Coronary artery (tissue), 2 donors: ENCODE measurements at regions not wholly inside any gene's neighbourhood (a gene's known extent, or its start where the extent isn't known, plus 50 kb on each side); places are given as distances from the start of the nearest gene placed in this dataset.

Experiments used
- DNase-seq: peaks from one replicate; pipeline ENCODE4 v3.0.0-alpha.2; 2017; ENCODE audit warnings: low spot score
- H3K27ac ChIP-seq, 2 donors: fragments of 200-600 bp; sonication (generic); one replicate each; pipeline ENCODE4 v1.5.1; 2016 to 2019
- H3K4me3 ChIP-seq: fragments of 200-600 bp; sonication (generic); 2 replicates; pipeline ENCODE4 v1.5.1; 2016; ENCODE audit warnings: mild to moderate bottlenecking, moderate library complexity
- TF ChIP-seq, protein P1 (sequence below): fragments of 200-600 bp; sonication (generic); IDR thresholded peaks from one replicate; pipeline ENCODE4 v1.5.1; 2019; ENCODE audit warnings: antibody characterized with exemption

DNA sequence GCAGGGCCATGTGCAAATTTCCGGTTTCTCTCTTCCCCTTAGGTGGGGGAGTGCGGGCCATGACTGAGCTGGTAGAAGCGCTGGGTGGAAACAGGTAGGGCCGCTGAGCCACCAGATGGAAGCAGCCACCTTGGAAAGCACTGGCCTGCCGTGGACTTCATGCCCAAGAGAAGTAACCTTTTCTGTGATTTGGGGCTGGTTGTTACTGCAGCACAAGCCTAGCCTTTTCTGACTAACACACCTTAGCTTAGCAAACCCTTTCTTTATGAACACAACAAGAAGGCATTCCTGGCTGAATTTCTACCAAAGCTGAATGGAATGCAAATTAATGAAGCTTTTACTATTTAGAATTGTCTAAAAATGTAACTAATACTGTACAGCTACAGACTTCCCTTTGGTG, 149.6 kb upstream of the UBE2E1 start:
- no peak for DNase-seq
- TF ChIP-seq, protein P1, sequence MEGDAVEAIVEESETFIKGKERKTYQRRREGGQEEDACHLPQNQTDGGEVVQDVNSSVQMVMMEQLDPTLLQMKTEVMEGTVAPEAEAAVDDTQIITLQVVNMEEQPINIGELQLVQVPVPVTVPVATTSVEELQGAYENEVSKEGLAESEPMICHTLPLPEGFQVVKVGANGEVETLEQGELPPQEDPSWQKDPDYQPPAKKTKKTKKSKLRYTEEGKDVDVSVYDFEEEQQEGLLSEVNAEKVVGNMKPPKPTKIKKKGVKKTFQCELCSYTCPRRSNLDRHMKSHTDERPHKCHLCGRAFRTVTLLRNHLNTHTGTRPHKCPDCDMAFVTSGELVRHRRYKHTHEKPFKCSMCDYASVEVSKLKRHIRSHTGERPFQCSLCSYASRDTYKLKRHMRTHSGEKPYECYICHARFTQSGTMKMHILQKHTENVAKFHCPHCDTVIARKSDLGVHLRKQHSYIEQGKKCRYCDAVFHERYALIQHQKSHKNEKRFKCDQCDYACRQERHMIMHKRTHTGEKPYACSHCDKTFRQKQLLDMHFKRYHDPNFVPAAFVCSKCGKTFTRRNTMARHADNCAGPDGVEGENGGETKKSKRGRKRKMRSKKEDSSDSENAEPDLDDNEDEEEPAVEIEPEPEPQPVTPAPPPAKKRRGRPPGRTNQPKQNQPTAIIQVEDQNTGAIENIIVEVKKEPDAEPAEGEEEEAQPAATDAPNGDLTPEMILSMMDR = no peak
- H3K27ac ChIP-seq = no peak overlapping the region
- no peak overlapping the region for H3K4me3 ChIP-seq

DNA sequence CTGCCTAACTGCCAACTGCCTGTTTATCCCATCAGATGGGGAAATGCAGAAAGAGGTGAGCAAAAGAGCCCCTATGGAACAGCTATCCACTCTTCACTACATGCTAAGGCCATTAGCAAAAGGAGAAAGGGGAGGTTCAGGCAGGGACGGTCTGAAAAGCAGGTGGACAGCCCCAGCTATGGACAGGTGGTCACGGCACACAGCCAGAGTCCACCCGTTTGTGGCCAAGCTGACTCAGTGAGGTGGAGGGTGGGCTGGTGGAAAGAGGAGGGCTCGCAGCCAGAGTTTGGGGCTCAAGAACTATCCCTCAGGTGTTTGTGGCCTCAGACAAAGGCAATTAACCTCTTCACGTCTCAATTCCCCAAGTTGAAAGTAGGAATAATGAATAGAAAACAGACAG, 148.9 kb upstream of the UBE2E1 start:
- TF ChIP-seq, protein P1 = no peak
- Histone ChIP-seq H3K4me3 (no peak overlapping the region), H3K27ac (no peak overlapping the region)
- DNase-seq = no peak

DNA sequence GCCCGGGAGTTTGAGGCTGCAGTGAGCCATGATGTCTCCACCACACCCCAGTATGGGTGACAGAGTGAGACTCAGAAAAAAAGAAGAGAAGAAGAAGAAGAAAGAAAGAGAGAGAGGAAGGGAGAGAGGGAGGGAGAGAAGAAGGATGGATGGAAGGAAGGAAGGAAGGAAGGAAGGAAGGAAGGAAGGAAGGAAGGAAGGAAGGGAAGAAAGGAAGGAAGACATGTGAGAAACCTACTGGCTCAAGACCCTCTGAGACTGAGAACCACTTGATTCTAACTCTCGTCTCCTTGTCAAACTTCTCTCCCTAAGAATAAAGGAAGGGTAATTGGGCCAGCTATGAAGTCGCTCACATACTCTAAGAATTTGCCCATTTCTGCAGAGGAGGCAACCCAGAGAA, 148.1 kb upstream of the UBE2E1 start:
- Histone ChIP-seq H3K4me3 (no peak overlapping the region), H3K27ac (no peak overlapping the region)
- no peak for DNase-seq
- TF ChIP-seq, protein P1 = no peak

DNA sequence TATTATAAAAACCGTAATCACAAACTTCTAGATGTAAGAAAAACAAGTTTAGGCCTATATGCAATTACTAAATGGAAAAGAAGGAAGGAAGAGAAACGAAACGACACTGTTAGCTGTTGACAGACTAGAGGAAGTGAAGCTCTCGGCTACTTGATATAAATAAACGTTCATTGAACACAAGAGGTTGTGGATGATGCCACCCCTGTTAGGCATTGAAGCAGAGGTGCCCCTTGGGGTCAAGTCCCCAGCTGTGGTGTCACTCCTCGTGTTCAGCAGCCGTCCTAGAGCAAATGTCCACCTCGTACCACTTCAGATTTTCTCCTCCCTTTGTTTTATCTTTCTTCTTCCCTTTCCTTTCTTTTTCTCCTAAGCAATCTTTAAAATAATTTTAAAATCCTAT, 146.5 kb upstream of the UBE2E1 start:
- no peak for DNase-seq
- TF ChIP-seq, protein P1 = no peak
- Histone ChIP-seq H3K4me3 (no peak overlapping the region), H3K27ac (no peak overlapping the region)

DNA sequence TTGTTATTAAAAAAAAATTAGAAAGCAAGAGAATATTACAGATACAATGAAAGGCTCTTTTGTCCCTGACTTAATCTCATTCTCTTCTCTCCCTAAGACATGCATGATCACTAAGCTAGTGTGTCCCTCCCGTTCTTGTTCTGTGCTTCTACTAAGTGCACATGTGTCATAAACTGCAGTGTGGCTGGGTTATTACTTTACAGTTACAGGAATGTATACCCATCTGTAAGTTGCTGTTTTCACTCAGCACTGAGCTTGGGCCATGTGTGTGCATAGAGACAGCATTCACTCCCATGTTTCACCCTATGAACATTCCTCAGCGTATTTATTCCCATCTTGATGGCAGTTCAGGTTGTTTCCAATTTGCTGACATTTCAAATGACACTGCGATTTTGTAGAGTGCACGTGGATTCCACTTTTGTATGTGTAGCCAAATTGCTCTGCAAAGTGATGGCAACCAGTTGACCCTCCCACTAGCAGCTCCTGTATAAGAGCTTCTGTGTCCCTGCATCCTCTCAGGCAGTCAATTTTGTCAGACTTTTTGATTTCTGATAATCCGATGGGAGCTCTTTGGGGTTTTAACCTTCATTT, 145.8 kb upstream of the UBE2E1 start:
- H3K27ac ChIP-seq = no peak overlapping the region
- TF ChIP-seq, protein P1 = no peak
- H3K4me3 ChIP-seq = no peak overlapping the region
- no peak for DNase-seq

DNA sequence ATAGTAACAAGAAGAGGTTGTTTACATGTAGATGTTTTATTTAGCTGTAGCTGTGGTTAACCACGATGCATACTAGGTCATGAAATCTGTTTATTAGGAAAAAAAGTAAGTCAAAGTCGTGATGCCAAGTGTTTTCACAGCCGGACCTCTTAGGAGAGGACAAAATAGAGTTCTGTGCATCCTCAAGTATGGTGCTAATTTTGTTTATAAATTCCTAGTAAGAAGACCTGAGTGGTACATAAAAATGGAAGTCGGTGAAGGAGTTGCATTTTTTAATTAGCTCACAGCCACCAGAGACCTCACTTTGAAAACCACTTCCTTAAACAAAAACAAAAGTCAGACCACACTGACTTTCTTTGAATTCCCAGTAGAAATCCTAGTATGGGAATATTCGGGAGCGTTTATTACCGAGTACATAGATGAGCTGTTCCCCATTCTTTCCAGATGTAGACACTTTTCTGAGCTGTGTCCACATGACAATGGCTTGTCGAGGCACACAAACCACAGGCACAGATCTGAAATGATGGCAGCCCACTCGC, 143.6 kb upstream of the UBE2E1 start:
- TF ChIP-seq, protein P1 = no peak
- H3K27ac ChIP-seq = no peak overlapping the region
- DNase-seq = no peak
- H3K4me3 ChIP-seq = no peak overlapping the region

DNA sequence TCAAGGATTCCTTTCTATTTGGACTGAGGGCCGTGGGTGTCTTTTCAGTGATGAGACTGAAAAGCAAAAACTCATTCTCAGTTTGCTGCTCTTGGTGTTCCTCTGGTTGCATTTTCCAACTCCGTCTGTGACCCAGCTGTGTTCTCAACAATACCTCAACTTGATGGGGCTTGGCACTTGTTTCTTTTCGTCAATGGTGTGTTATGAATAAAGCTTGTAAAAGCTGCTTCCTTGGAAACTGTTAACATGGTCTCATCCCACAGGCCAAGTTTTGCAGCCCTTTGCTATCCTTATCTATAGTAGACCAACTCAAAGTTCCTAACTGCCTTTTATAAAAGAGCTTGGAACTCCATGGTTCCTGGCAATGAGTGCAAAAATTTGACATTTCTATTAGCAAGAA, 142.5 kb upstream of the UBE2E1 start:
- TF ChIP-seq, protein P1 = no peak
- no peak overlapping the region for H3K4me3 ChIP-seq
- no peak overlapping the region for H3K27ac ChIP-seq
- DNase-seq = no peak
